HG02970 (cell line): ENCODE measurements at regions not wholly inside any gene's neighbourhood (a gene's known extent, or its start where the extent isn't known, plus 50 kb on each side); places are given as distances from the start of the nearest gene placed in this dataset.

Source experiments
- ATAC-seq: cut with Tn5 transposase; IDR thresholded peaks from one replicate; pipeline ENCODE4 v1.9.1; 2021; ENCODE audit warnings: mild to moderate bottlenecking, moderate library complexity, moderate number of reproducible peaks; ENCODE audit not compliant: unreplicated experiment, low FRiP score

GRCh38 chr1:55584526-55585401, 369.6 kb upstream of the USP24 start:
- ATAC-seq = no peak

DNA sequence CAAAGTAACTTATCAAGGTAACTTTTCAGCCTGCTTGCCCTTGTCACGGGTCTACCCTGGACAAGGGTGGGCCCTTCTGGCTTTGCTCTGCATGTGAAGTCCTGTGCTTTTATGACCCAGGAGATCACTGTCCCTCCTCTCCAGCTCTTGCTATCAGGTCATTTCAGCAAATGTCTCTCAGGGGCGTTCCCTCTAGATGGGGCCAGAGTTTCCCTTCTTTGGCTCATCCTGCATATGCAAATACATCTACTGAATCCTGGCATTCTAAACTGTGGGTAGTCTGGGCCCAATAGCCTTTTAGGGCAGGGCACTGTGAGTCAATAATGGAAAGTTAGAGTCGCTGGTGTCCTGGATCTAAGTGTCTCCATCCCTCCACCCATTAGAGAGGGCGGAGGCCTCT, 366.9 kb upstream of the USP24 start:
- no peak for ATAC-seq

- ATAC-seq = no peak
These were observed 365.7 kb upstream of the USP24 start for GRCh38 chr1:55580845-55581332.

DNA sequence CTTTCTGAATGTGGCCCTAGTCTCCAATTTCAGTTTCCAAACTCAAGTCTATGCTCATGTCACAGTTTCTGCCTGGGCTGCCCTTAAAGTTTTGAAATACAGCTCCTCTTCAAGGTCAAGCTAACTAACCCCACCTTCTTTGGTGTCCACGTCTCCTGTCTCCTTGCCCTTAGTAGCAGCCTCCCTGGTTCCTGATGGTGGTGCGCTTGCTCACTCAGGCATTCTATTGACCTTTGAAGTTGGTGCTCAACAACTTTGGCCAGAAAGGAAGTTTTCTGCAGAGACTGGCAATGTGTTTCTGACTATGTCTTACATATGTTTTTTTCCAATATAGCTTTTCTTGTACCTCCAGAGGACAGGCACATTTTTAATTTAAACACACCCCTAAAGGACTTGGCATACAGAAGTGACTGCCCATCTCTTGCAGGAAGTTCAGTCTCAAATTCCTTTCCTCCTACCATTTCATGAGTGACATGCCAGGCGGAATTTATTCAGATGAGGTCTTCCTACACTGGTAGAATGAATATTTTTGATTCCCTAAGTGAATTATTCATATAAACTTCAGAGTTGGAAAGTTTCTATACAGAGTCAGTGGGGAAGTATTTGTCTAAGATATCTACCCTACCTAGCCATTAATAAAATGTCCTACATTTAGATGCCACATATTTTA, 364.3 kb upstream of the USP24 start:
- ATAC-seq = no peak

GRCh38 chr1:55578646-55579045, 363.5 kb upstream of the USP24 start:
- ATAC-seq = no peak

- no peak for ATAC-seq
These were observed 360.6 kb upstream of the USP24 start for GRCh38 chr1:55575571-55576279.

DNA sequence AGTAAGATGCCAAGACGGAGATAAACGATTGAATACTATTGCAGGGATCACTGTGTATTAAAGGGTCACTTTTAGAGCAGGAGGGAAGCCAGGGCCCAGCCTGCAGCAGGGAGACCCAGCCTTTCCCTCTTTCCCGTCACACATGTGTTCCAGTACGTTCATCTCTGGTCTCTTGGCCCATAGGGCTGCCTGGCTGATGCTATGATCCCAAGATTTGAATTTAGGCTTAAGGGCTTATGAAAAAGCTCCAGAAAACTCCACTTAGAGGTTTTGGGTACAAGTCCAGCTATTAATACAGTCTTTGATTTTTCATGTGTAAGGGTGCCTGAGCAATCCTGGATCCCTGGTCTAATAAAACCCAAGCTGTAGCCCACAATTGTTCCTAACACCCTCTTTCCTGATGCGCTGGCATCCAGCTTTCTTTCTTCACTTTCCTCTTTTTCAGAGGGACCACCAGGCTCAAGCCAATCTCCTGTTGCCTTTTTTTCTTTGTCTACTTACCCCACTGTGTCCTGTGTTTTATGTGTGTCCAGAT, 359.6 kb upstream of the USP24 start:
- ATAC-seq = no peak

GRCh38 chr1:55572878-55573734, 357.9 kb upstream of the USP24 start:
- ATAC-seq = no peak

- ATAC-seq = no peak
These were observed 356.6 kb upstream of the USP24 start for GRCh38 chr1:55571767-55572166.

- ATAC-seq = no peak
These were observed 354.3 kb upstream of the USP24 start for GRCh38 chr1:55569417-55569816.

DNA sequence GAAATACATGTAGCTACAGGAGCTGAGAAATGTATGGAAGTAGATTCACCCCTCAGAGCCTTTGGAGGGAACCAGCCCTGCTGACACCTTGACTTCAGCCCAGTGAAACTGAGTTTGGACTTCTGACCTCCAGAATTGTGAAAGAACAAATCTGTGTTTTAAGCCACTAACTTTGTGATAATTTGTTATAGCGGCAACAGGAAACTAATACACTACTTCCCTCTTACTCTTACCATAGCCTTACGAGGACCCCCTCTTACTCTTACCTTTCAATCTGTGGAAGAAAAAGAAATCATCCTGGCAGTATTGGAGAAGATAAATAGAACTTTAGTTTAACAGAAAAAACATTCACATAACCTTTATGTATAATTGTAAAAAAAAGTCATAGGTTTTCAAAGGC, 353.6 kb upstream of the USP24 start:
- ATAC-seq = no peak

DNA sequence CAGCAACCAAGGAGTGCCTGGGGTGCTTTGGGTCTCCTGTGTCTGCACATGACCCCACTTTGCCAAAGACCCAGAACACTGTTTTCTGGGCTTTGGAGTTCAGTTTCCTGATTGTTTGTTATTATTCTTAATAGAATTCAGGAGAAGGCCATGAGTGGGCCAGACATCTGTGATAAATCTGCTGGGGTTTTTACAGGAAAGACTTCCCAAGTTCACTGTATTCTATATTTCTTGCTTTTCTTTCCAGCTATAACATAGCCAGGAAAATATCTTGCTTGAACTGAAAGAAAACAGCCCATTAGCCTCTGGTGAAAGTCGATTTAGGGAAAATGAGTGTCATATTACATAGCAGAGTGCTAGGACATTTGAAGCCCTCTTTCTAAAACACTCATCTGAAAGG, 345.1 kb upstream of the USP24 start:
- ATAC-seq = no peak

GRCh38 chr1:55559842-55560241, 344.7 kb upstream of the USP24 start:
- no peak for ATAC-seq

DNA sequence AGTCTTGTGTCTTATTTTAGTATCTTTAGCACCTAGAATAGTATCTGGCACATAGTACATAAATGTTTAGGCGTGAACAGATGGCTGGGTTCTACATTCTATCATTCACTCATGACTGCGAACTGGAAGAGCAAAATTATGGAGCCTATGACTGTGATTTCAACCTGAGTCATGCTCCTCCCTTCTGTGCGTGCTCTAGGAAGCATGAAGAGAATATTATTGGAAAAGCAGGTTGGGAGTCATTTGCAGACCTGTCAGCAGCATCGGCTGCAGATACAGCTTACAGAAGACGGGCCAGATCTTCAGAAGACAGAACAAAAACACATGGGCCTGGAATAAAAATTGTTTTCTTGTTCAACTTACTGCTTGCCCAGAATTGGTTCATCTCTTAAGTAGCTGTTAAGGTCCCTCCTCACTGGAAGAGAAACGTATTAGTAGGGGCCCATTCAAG, 344.0 kb upstream of the USP24 start:
- ATAC-seq = no peak

- ATAC-seq = no peak
These were observed 343.4 kb upstream of the USP24 start for GRCh38 chr1:55558515-55558914.

DNA sequence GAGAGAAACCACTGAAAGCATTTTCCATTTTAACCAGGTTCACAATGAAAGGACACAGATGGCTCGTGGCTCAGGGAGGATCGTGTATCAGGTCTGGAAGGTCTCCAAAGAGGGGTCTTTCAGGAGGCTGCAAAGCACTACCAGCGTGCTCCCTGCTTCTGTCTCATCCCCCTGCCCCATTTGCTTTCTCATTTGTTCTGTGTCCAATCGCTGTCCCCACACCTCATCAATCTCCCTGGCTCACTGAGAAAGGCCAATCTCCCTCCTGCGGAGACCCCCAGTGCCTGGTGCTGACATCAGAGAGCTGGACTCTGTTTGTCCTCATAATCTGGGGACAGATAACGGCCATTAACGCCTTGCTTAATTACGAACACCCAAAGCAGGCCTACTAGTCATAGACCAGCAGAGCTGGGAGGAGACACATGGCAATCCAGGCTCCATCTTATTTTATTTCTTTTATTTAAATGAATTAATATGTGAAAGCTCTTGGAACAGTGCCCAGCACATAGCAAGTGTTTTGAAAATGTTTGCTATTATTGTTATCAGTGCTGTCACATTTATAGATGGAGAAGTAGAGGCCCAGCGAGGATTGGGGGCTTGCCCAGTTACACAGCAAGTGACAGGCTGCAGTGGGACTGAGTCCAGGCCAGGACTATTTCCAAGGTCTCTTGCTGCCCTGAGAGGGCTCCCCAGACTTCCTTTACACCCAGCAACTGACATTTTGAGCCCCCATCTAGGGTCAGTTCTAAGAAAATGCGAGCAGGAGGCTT, 341.0 kb upstream of the USP24 start:
- no peak for ATAC-seq

DNA sequence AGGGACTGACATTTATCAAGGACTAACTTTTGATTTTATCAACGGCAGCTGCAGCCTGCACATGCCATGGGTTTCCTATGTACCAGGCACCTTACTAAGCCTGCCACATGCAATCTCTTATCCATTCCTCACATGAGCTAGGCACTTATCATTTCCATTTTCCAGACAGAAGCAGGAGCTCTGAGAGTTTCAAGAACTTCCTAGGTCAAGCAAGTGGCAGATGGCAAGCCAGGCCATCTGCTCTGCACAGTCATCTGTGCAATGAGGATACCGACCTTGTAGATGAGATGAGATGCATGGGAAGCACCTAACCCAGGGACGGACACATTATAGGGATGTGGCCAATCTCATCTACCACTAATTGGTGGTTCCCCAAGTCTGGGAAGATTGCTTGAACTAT, 339.4 kb upstream of the USP24 start:
- ATAC-seq = no peak

- ATAC-seq = no peak
These were observed 337.5 kb upstream of the USP24 start for GRCh38 chr1:55552636-55553035.

DNA sequence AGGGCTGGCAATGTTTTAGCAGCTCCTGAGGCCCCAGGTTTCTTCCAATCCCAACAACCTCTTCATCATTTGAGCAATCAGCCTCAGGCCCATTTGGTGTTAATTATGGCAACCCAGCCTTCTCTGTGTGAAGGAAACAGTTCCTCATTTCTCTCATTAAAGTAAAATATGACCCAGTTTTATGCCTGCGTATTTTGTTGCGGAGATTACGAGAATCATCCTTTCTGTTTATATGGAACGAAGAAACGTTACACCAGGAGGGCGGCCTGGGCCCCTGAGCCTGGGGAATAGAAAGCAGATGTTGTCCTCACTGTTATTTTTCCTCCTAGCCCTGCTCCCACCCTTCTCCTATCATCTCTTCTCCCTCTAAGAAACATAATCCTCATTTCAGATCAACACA, 332.2 kb upstream of the USP24 start:
- no peak for ATAC-seq
